HepG2 (cell line): ENCODE measurements at regions not wholly inside any gene's neighbourhood (a gene's known extent, or its start where the extent isn't known, plus 50 kb on each side); places are given as distances from the start of the nearest gene placed in this dataset.

Source experiments
- ATAC-seq: fragments of 200-7000 bp; cut with Tn5 transposase; 3 replicates; pipeline ENCODE4 v1.9.1; 2020; ENCODE audit warnings: mild to moderate bottlenecking, moderate library complexity
- BruUV-seq: library from RNA; stranded (reverse); fragments of 400-500 nt; replicated peaks from 2 replicates; lab custom pipeline; 2021; lab: Mats Ljungman, UMichigan
- CTCF ChIA-PET: fragments of 300-600 bp; formaldehyde crosslinking; extraction: SDS; loops from one replicate; lab custom pipeline; 2021; ENCODE audit warnings: low total read pairs, inconsistent platforms, low intra/inter-chr PET ratio; lab: Yijun Ruan, JAX
- POLR2A ChIA-PET: fragments of 350-600 bp; sonication (Branson Sonifier 250); formaldehyde crosslinking; loops from one replicate; lab custom pipeline; 2020; ENCODE audit warnings: antibody characterized with exemption, inconsistent platforms; lab: Yijun Ruan, JAX
- DNase-seq: peaks from one replicate; pipeline ENCODE4 v3.0.0-alpha.2; 2015; ENCODE audit warnings: low spot score
- FAIRE-seq: peaks from 3 replicates; lab custom pipeline; 2011; peaks lifted over from hg19 to GRCh38; lab: Jason Lieb, UNC
- H2AFZ ChIP-seq: one replicate; pipeline ENCODE4 v1.6.1; 2011; ENCODE audit warnings: low read length, inconsistent platforms
- H3K27ac ChIP-seq: fragments of 300-600 bp; 3 replicates; pipeline ENCODE4 v1.8.0; 2011; ENCODE audit warnings: mixed run types, mild to moderate bottlenecking, mixed read lengths, low read length, inconsistent platforms; ENCODE audit not compliant: insufficient read depth; ENCODE audit errors: extremely low read length
- H3K27me3 ChIP-seq, 2 experiments: fragments of 200-600 bp in 1 of 2; 2 replicates in 1 of 2; 3 replicates in 1 of 2; pipeline versions ENCODE4 v1.6.0 to v1.8.0; 2011; ENCODE audit warnings: low read length in 2 of 2, mild to moderate bottlenecking in 2 of 2, moderate library complexity in 2 of 2, inconsistent platforms in 1 of 2; ENCODE audit not compliant: insufficient read depth in 2 of 2, control insufficient read depth in 1 of 2
- H3K36me3 ChIP-seq, 2 experiments: fragments of 200-600 bp in 1 of 2; replicated peaks in 1 of 2; 2 replicates in 1 of 2; 3 replicates in 1 of 2; pipeline versions ENCODE4 v1.5.1 to v1.8.0; 2011; ENCODE audit warnings: low read length in 2 of 2, inconsistent platforms in 1 of 2; ENCODE audit not compliant: insufficient read depth in 2 of 2, control insufficient read depth in 1 of 2
- H3K4me1 ChIP-seq: 2 replicates; pipeline ENCODE4 v1.5.1; 2012; ENCODE audit warnings: low read length, inconsistent platforms; ENCODE audit not compliant: insufficient read depth
- H3K4me2 ChIP-seq: 2 replicates; pipeline ENCODE4 v1.6.0; 2011; ENCODE audit warnings: low read depth, low read length, inconsistent platforms
- H3K4me3 ChIP-seq, 3 experiments: fragments of 200-600 bp in 1 of 3; sonication (generic), shearing (Covaris generic) in 1 of 3; replicated peaks in 1 of 3; 2 replicates each; pipeline ENCODE4 v1.5.1; 2011 to 2016; ENCODE audit warnings: low read length in 3 of 3, inconsistent platforms in 2 of 3, low read depth in 2 of 3, mild to moderate bottlenecking in 2 of 3, control low read depth in 1 of 3, mixed read lengths in 1 of 3; ENCODE audit not compliant: insufficient read depth in 1 of 3
- H3K79me2 ChIP-seq: one replicate; pipeline ENCODE4 v1.6.1; 2011; ENCODE audit warnings: low read length, inconsistent platforms; ENCODE audit not compliant: insufficient read depth
- H3K9ac ChIP-seq: 2 replicates; pipeline ENCODE4 v1.6.0; 2011; ENCODE audit warnings: mild to moderate bottlenecking, low read depth, low read length, inconsistent platforms; ENCODE audit not compliant: insufficient read depth
- H3K9me3 ChIP-seq: 2 replicates; pipeline ENCODE4 v1.5.1; 2012; ENCODE audit warnings: mild to moderate bottlenecking, low read length
- H4K20me1 ChIP-seq: 2 replicates; pipeline ENCODE4 v1.6.0; 2011; ENCODE audit warnings: inconsistent platforms, mild to moderate bottlenecking, low read length, moderate library complexity; ENCODE audit not compliant: insufficient read depth
- ATF7-NPFF ChIP-seq: sonication (generic); formaldehyde crosslinking; IDR thresholded peaks from 2 replicates; pipeline ENCODE4 v1.8.1; 2023; ENCODE audit warnings: mild to moderate bottlenecking, low read depth, missing genetic modification reagents, moderate library complexity
- KAT2B ChIP-seq: fragments of 150-350 bp; IDR thresholded peaks from 2 replicates; pipeline ENCODE4 v1.6.1; 2014; ENCODE audit warnings: low read depth, low read length, borderline replicate concordance
- KMT2A ChIP-seq: sonication (generic); formaldehyde crosslinking; IDR thresholded peaks from 2 replicates; pipeline ENCODE4 v1.4.0; 2020; ENCODE audit warnings: missing genetic modification reagents
- NFKBIZ ChIP-seq: IDR thresholded peaks from 2 replicates; pipeline ENCODE4 v1.6.1; 2018; ENCODE audit warnings: missing genetic modification reagents, missing compliant biosample characterization
- TAF1 ChIP-seq: sonication (generic); formaldehyde crosslinking; IDR thresholded peaks from 2 replicates; pipeline ENCODE4 v1.4.0; 2020; ENCODE audit warnings: missing genetic modification reagents
- ZBTB7A ChIP-seq: sonication (generic); formaldehyde crosslinking; IDR thresholded peaks from 2 replicates; pipeline ENCODE4 v1.8.0; 2022; ENCODE audit warnings: mild to moderate bottlenecking, missing genetic modification reagents
- WGBS: methylation state at CpG from one replicate; pipeline ENCODE4 v1.1.6; 2017; ENCODE audit warnings: low lambda C conversion rate; 5-methylcytosine and 5-hydroxymethylcytosine counted together
- in situ Hi-C: cut with HindIII; loops from 2 replicates; pipeline ENCODE4 v1.10.0; 2017; ENCODE audit warnings: low pct_unique_long_range_greater_than_20kb; ENCODE audit not compliant: extremely low pct_ligation_motif_present
- intact Hi-C: fragments of 100-400 bp; cut with micrococcal nuclease; formaldehyde crosslinking; loops from one replicate; pipeline ENCODE4 v1.10.0; 2022; ENCODE audit not compliant: unreplicated experiment
- TF ChIP-seq, protein P1 (sequence below): sonication (generic); formaldehyde crosslinking; IDR thresholded peaks from 2 replicates; pipeline ENCODE4 v1.4.0; 2020; ENCODE audit warnings: mild to moderate bottlenecking, missing genetic modification reagents, borderline replicate concordance
- TF ChIP-seq, protein P2 (sequence below): sonication (generic); formaldehyde crosslinking; IDR thresholded peaks from 2 replicates; pipeline ENCODE4 v1.5.1; 2020; ENCODE audit warnings: missing genetic modification reagents, mild to moderate bottlenecking, borderline replicate concordance
- TF ChIP-seq, protein P3 (sequence below): sonication (generic); formaldehyde crosslinking; IDR thresholded peaks from 2 replicates; pipeline ENCODE4 v1.4.0; 2020; ENCODE audit warnings: missing genetic modification reagents
- TF ChIP-seq, protein P4 (sequence below): sonication (generic); formaldehyde crosslinking; IDR thresholded peaks from 2 replicates; pipeline ENCODE4 v1.4.0; 2020; ENCODE audit warnings: missing genetic modification reagents, borderline replicate concordance
- TF ChIP-seq, protein P5 (sequence below): sonication (generic); formaldehyde crosslinking; conservative IDR thresholded peaks from 2 replicates; pipeline ENCODE4 v1.4.0; 2020; ENCODE audit warnings: missing genetic modification reagents

DNA sequence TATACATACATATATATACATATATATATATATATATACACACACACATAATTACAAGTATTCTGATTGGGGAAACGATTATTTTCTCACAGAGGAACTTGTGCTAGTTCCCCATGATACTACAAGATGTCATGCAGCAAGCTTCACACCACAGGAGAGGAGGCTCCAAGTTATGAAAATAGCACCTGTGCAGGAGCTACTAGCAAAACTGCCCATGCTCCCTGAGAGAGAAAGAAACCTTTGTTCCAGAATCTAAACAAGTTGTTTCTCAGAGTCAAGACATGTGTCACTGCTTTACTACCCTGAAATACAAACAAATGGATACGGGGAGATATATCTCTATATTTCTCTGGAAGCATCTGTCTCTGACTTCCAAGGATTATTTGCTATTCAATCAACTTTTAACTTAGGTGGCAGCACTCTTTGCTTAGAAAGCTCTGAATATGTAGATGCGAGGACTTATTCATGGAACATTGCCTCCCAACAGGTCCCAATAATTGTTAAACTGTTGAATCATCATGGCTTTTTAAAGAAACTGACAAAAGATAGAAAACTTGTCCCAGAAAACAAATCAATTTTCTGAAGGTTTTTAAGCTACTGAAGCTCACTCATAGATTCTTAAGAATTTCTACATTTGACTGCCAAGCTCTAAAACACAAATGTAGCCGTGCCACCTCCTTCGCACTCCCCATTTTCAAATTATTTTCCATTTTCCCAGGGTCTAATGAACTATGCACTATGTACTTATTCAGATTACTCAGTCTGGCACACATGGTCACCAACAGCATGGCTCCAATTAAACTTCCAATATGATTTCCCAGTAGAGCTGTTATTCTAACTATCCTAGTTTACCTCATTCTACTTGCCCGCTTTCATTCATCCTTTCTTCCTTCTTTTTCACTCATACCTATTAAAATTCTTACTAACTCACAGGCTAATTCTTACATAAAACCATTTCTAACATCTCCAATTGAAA is 929.1 kb downstream of the LTN1 start:
- CTCF ChIA-PET = no interaction called here
- TF ChIP-seq KAT2B = no peak
- TF ChIP-seq, protein P1, sequence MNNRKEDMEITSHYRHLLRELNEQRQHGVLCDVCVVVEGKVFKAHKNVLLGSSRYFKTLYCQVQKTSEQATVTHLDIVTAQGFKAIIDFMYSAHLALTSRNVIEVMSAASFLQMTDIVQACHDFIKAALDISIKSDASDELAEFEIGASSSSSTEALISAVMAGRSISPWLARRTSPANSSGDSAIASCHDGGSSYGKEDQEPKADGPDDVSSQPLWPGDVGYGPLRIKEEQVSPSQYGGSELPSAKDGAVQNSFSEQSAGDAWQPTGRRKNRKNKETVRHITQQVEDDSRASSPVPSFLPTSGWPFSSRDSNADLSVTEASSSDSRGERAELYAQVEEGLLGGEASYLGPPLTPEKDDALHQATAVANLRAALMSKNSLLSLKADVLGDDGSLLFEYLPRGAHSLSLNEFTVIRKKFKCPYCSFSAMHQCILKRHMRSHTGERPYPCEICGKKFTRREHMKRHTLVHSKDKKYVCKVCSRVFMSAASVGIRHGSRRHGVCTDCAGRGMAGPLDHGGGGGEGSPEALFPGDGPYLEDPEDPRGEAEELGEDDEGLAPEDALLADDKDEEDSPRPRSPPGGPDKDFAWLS (CRISPR knock-in tag) = no peak
- TF ChIP-seq TAF1 = no peak
- no peak for TF ChIP-seq NFKBIZ (CRISPR knock-in tag)
- TF ChIP-seq, protein P2, sequence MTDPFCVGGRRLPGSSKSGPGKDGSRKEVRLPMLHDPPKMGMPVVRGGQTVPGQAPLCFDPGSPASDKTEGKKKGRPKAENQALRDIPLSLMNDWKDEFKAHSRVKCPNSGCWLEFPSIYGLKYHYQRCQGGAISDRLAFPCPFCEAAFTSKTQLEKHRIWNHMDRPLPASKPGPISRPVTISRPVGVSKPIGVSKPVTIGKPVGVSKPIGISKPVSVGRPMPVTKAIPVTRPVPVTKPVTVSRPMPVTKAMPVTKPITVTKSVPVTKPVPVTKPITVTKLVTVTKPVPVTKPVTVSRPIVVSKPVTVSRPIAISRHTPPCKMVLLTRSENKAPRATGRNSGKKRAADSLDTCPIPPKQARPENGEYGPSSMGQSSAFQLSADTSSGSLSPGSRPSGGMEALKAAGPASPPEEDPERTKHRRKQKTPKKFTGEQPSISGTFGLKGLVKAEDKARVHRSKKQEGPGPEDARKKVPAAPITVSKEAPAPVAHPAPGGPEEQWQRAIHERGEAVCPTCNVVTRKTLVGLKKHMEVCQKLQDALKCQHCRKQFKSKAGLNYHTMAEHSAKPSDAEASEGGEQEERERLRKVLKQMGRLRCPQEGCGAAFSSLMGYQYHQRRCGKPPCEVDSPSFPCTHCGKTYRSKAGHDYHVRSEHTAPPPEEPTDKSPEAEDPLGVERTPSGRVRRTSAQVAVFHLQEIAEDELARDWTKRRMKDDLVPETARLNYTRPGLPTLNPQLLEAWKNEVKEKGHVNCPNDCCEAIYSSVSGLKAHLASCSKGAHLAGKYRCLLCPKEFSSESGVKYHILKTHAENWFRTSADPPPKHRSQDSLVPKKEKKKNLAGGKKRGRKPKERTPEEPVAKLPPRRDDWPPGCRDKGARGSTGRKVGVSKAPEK = no peak
- TF ChIP-seq, protein P3, sequence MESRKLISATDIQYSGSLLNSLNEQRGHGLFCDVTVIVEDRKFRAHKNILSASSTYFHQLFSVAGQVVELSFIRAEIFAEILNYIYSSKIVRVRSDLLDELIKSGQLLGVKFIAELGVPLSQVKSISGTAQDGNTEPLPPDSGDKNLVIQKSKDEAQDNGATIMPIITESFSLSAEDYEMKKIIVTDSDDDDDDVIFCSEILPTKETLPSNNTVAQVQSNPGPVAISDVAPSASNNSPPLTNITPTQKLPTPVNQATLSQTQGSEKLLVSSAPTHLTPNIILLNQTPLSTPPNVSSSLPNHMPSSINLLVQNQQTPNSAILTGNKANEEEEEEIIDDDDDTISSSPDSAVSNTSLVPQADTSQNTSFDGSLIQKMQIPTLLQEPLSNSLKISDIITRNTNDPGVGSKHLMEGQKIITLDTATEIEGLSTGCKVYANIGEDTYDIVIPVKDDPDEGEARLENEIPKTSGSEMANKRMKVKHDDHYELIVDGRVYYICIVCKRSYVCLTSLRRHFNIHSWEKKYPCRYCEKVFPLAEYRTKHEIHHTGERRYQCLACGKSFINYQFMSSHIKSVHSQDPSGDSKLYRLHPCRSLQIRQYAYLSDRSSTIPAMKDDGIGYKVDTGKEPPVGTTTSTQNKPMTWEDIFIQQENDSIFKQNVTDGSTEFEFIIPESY = no peak
- TF ChIP-seq, protein P4, sequence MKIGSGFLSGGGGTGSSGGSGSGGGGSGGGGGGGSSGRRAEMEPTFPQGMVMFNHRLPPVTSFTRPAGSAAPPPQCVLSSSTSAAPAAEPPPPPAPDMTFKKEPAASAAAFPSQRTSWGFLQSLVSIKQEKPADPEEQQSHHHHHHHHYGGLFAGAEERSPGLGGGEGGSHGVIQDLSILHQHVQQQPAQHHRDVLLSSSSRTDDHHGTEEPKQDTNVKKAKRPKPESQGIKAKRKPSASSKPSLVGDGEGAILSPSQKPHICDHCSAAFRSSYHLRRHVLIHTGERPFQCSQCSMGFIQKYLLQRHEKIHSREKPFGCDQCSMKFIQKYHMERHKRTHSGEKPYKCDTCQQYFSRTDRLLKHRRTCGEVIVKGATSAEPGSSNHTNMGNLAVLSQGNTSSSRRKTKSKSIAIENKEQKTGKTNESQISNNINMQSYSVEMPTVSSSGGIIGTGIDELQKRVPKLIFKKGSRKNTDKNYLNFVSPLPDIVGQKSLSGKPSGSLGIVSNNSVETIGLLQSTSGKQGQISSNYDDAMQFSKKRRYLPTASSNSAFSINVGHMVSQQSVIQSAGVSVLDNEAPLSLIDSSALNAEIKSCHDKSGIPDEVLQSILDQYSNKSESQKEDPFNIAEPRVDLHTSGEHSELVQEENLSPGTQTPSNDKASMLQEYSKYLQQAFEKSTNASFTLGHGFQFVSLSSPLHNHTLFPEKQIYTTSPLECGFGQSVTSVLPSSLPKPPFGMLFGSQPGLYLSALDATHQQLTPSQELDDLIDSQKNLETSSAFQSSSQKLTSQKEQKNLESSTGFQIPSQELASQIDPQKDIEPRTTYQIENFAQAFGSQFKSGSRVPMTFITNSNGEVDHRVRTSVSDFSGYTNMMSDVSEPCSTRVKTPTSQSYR = no peak
- TF ChIP-seq ATF7-NPFF (CRISPR knock-in tag) = no peak
- TF ChIP-seq ZBTB7A = no peak
- no peak for TF ChIP-seq KMT2A (CRISPR knock-in tag)
- TF ChIP-seq, protein P5, sequence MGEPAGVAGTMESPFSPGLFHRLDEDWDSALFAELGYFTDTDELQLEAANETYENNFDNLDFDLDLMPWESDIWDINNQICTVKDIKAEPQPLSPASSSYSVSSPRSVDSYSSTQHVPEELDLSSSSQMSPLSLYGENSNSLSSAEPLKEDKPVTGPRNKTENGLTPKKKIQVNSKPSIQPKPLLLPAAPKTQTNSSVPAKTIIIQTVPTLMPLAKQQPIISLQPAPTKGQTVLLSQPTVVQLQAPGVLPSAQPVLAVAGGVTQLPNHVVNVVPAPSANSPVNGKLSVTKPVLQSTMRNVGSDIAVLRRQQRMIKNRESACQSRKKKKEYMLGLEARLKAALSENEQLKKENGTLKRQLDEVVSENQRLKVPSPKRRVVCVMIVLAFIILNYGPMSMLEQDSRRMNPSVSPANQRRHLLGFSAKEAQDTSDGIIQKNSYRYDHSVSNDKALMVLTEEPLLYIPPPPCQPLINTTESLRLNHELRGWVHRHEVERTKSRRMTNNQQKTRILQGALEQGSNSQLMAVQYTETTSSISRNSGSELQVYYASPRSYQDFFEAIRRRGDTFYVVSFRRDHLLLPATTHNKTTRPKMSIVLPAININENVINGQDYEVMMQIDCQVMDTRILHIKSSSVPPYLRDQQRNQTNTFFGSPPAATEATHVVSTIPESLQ (CRISPR knock-in tag) = no peak

More for the DNA sequence above, 929.1 kb downstream of the LTN1 start:
- FAIRE-seq (no peak), ATAC-seq (no peak), DNase-seq (no peak)
- 39% methylated on average over 6 of the region's 6 CpGs for WGBS
- Histone ChIP-seq H3K79me2 (no peaks in the 10 kb centered on the region), H3K4me1 (no peaks in the 10 kb centered on the region), H3K27ac (no peak overlapping the region), H4K20me1 (no peaks in the 10 kb centered on the region), H3K27me3 (no peaks in the 10 kb centered on the region), H3K4me2 (no peak overlapping the region), H3K36me3 (no peaks in the 10 kb centered on the region), H2AFZ (no peak overlapping the region), H3K4me3 (no peak overlapping the region), H3K9me3 (peaks cover 55% of the 10 kb centered on the region), H3K9ac (no peak overlapping the region)
- no TSS peak for BruUV-seq
- intact Hi-C loops (no loop called here), in situ Hi-C loops (no loop called here)
- POLR2A ChIA-PET = no interaction called here
